PC-9 (cell line): ENCODE measurements at regions not wholly inside any gene's neighbourhood (a gene's known extent, or its start where the extent isn't known, plus 50 kb on each side); places are given as distances from the start of the nearest gene placed in this dataset.

Experiments
- BruUV-seq: library from RNA; stranded (reverse); fragments of 400-500 nt; replicated peaks from 2 replicates; lab custom pipeline; 2021; lab: Mats Ljungman, UMichigan
- CTCF ChIA-PET: fragments of 300-600 bp; sonication (Branson Sonifier 250); formaldehyde crosslinking; loops from one replicate; lab custom pipeline; 2022; ENCODE audit warnings: antibody characterized with exemption; lab: Charles Lee
- POLR2A ChIA-PET: fragments of 300-600 bp; sonication (Branson Sonifier 250); formaldehyde crosslinking; loops from one replicate; lab custom pipeline; 2022; ENCODE audit warnings: antibody characterized with exemption; ENCODE audit not compliant: unreplicated experiment; lab: Charles Lee
- DNase-seq, 2 experiments: peaks; one replicate each; pipeline versions ENCODE4 v3.0.0 to v3.0.0-alpha.2; 2015 to 2022; ENCODE audit warnings: mixed read lengths in 1 of 2
- H2AFZ ChIP-seq: fragments of 200-600 bp; sonication (generic); 2 replicates; pipeline ENCODE4 v1.8.1; 2017; ENCODE audit warnings: antibody characterized with exemption
- H3F3A ChIP-seq: fragments of 200-600 bp; sonication (generic); 2 replicates; pipeline ENCODE4 v1.8.1; 2017; ENCODE audit warnings: antibody characterized with exemption, mild to moderate bottlenecking, low read depth; ENCODE audit not compliant: insufficient read depth
- H3K27ac ChIP-seq: fragments of 200-600 bp; sonication (generic); 2 replicates; pipeline ENCODE4 v1.6.1; 2016; ENCODE audit warnings: mixed run types
- H3K27me3 ChIP-seq: fragments of 200-600 bp; sonication (generic); 2 replicates; pipeline ENCODE4 v1.6.1; 2016; ENCODE audit warnings: low read depth, mixed run types; ENCODE audit not compliant: insufficient read depth
- H3K36me3 ChIP-seq: fragments of 200-600 bp; sonication (generic); 2 replicates; pipeline ENCODE4 v1.6.1; 2016; ENCODE audit warnings: low read depth, mixed run types
- H3K4me1 ChIP-seq: fragments of 200-600 bp; sonication (generic); replicated peaks from 2 replicates; pipeline ENCODE4 v1.6.1; 2016; ENCODE audit warnings: mixed run types; ENCODE audit not compliant: insufficient read depth
- H3K4me2 ChIP-seq: fragments of 200-600 bp; sonication (generic); 2 replicates; pipeline ENCODE4 v1.6.1; 2017; ENCODE audit warnings: mixed run types
- H3K4me3 ChIP-seq: fragments of 200-600 bp; sonication (generic); 2 replicates; pipeline ENCODE4 v1.6.1; 2016; ENCODE audit warnings: mixed run types
- H3K79me2 ChIP-seq: fragments of 200-600 bp; sonication (generic); 2 replicates; pipeline ENCODE4 v1.6.1; 2017; ENCODE audit warnings: low read depth, mixed run types
- H3K9me2 ChIP-seq: fragments of 200-600 bp; sonication (generic); 2 replicates; pipeline ENCODE4 v1.8.1; 2017; ENCODE audit warnings: mild to moderate bottlenecking; ENCODE audit not compliant: insufficient read depth
- H3K9me3 ChIP-seq: fragments of 200-600 bp; sonication (generic); 2 replicates; pipeline ENCODE4 v1.8.1; 2016; ENCODE audit warnings: low read depth; ENCODE audit not compliant: insufficient read depth
- H4K20me1 ChIP-seq: fragments of 200-600 bp; sonication (generic); 2 replicates; pipeline ENCODE4 v1.8.1; 2017; ENCODE audit not compliant: insufficient read depth
- EZH2 ChIP-seq: fragments of 200-600 bp; sonication (generic); IDR thresholded peaks from 2 replicates; pipeline ENCODE4 v1.8.0; 2017; ENCODE audit warnings: antibody characterized with exemption, low read depth
- intact Hi-C: fragments of 100-400 bp; cut with micrococcal nuclease; formaldehyde crosslinking; loops from one replicate; pipeline ENCODE4 v1.10.0; 2022; ENCODE audit not compliant: unreplicated experiment
- TF ChIP-seq, protein P1 (sequence below): fragments of 200-600 bp; sonication (generic); conservative IDR thresholded peaks from 2 replicates; pipeline ENCODE4 v1.6.1; 2017; ENCODE audit warnings: mixed run types, antibody characterized with exemption, mild to moderate bottlenecking, moderate library complexity

DNA sequence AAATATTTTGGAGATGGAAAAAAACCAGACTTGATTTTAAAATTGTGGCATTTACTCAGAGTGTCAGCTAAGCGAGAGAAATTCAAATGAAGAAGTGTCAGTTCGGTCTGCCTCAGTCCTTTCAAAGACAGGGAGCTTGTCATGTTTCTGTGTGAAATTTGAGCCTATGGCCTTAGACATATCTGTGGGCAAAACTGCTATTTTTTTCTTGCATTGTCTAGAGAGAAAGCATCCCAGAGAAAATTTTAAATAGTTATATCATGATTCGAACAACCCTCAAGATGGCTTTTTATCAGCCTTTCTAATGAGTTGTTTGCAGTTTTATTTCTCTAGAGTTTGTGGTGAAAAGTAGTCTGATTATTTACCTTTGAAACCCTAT is 50.2 kb upstream of the KCNE4 start:
- Histone ChIP-seq H3K9me3 (peaks cover 10% of the 10 kb centered on the region; the same call in 1 of the 2 replicates), H4K20me1 (no peaks in the 10 kb centered on the region), H3K4me1 (no peaks in the 10 kb centered on the region), H2AFZ (no peak overlapping the region), H3K36me3 (no peaks in the 10 kb centered on the region), H3K4me2 (no peak overlapping the region), H3K4me3 (no peak overlapping the region), H3K27ac (no peak overlapping the region), H3K79me2 (no peaks in the 10 kb centered on the region), H3F3A (no peaks in the 10 kb centered on the region), H3K9me2 (no peaks in the 10 kb centered on the region), H3K27me3 (no peaks in the 10 kb centered on the region)
- intact Hi-C loops = loop anchor here (5.0 kb wide), 1 partner anchor 136 kb away; no protein-coding TSS in a partner anchor
- POLR2A ChIA-PET = no interaction called here
- CTCF ChIA-PET = no interaction called here
- no peak for TF ChIP-seq EZH2
- TF ChIP-seq, protein P1, sequence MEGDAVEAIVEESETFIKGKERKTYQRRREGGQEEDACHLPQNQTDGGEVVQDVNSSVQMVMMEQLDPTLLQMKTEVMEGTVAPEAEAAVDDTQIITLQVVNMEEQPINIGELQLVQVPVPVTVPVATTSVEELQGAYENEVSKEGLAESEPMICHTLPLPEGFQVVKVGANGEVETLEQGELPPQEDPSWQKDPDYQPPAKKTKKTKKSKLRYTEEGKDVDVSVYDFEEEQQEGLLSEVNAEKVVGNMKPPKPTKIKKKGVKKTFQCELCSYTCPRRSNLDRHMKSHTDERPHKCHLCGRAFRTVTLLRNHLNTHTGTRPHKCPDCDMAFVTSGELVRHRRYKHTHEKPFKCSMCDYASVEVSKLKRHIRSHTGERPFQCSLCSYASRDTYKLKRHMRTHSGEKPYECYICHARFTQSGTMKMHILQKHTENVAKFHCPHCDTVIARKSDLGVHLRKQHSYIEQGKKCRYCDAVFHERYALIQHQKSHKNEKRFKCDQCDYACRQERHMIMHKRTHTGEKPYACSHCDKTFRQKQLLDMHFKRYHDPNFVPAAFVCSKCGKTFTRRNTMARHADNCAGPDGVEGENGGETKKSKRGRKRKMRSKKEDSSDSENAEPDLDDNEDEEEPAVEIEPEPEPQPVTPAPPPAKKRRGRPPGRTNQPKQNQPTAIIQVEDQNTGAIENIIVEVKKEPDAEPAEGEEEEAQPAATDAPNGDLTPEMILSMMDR = no peak
- BruUV-seq = no TSS peak
- no peak for DNase-seq
